ENCODE measurements at regions not wholly inside any gene's neighbourhood (a gene's known extent, or its start where the extent isn't known, plus 50 kb on each side); places are given as distances from the start of the nearest gene placed in this dataset.
A peak's percentile ranks its signal among the peaks of the same experiment; 100 is the strongest.

DNA sequence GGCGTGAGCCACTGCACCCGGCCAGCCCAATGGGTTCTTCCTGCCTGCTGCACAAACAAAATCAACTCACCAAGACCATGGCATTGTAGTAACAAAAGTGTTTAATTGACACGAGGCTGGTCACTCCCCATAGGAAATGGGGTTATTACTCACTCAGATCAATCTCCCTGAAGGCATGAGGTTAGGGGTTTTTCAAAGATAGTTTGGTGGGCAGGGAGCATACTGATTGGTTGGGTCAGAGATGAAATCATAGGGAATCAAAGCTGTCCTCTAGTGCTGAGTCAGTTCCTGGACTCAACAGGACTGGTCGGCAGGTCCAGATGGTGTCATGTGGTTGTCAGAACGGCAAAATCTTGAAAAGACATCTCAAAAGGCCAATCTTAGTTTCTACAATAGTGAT is 122.1 kb downstream of the TMEM17 start:
- Histone ChIP-seq H3K4me1 (ENCODE audit: insufficient read depth, low read length) (no peaks in the 10 kb centered on the region), H3K79me2 (ENCODE audit: insufficient read depth, low read length) (no peaks in the 10 kb centered on the region), H4K20me1 (ENCODE audit: insufficient read depth, low read length) (no peaks in the 10 kb centered on the region), H3K9me3 (ENCODE audit: low read depth, low read length) (no peaks in the 10 kb centered on the region), H2AFZ (ENCODE audit: low read length) (no peak overlapping the region), H3K27ac (ENCODE audit: low read depth, low read length) (no peak overlapping the region), H3K4me3 (ENCODE audit: insufficient read depth, low read length) (no peak overlapping the region), H3K27me3 (ENCODE audit: insufficient read depth, low read length) (no peaks in the 10 kb centered on the region), H3K36me3 (ENCODE audit: insufficient read depth, low read length) (no peaks in the 10 kb centered on the region), H3K4me2 (ENCODE audit: insufficient read depth, low read length) (no peak overlapping the region)
- DNase-seq (ENCODE audit: insufficient read length, low spot score, missing footprints) = peak; percentile 26
- TF ChIP-seq, protein P1, sequence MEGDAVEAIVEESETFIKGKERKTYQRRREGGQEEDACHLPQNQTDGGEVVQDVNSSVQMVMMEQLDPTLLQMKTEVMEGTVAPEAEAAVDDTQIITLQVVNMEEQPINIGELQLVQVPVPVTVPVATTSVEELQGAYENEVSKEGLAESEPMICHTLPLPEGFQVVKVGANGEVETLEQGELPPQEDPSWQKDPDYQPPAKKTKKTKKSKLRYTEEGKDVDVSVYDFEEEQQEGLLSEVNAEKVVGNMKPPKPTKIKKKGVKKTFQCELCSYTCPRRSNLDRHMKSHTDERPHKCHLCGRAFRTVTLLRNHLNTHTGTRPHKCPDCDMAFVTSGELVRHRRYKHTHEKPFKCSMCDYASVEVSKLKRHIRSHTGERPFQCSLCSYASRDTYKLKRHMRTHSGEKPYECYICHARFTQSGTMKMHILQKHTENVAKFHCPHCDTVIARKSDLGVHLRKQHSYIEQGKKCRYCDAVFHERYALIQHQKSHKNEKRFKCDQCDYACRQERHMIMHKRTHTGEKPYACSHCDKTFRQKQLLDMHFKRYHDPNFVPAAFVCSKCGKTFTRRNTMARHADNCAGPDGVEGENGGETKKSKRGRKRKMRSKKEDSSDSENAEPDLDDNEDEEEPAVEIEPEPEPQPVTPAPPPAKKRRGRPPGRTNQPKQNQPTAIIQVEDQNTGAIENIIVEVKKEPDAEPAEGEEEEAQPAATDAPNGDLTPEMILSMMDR (IDR thresholded peaks at IDR 0.05; ENCODE audit: extremely low read depth, low read depth, low read length) = no peak

DNA sequence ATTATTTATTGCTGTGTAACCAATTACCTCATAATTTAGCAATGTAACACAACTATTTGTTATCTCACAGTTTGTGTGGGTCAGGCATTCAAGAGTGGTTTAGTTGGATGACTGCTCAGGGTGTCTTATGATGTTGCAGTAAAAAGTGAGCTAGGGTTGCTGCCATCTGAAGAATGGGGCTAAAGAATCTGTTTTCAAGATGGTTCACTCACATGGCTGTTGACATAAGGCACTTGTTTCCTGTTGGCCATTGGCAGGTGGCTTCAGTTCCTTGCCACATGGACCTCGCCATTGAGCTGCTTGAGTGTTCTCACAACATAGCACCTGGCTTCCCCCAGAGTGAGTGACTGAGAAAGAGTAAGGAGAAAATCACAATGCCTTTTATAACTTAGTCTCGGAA is 123.2 kb downstream of the TMEM17 start:
- Histone ChIP-seq H3K4me3 (ENCODE audit: insufficient read depth, low read length) (no peak overlapping the region), H4K20me1 (ENCODE audit: insufficient read depth, low read length) (no peaks in the 10 kb centered on the region), H3K4me2 (ENCODE audit: insufficient read depth, low read length) (no peak overlapping the region), H3K27me3 (ENCODE audit: insufficient read depth, low read length) (no peaks in the 10 kb centered on the region), H3K36me3 (ENCODE audit: insufficient read depth, low read length) (no peaks in the 10 kb centered on the region), H3K27ac (ENCODE audit: low read depth, low read length) (no peak overlapping the region), H2AFZ (ENCODE audit: low read length) (no peak overlapping the region), H3K79me2 (ENCODE audit: insufficient read depth, low read length) (no peaks in the 10 kb centered on the region), H3K9me3 (ENCODE audit: low read depth, low read length) (no peaks in the 10 kb centered on the region), H3K4me1 (ENCODE audit: insufficient read depth, low read length) (no peaks in the 10 kb centered on the region)
- TF ChIP-seq, protein P1 (IDR thresholded peaks at IDR 0.05; ENCODE audit: extremely low read depth, low read depth, low read length) = no peak
- DNase-seq (ENCODE audit: insufficient read length, low spot score, missing footprints) = no peak

- Histone ChIP-seq H3K4me2 (ENCODE audit: insufficient read depth, low read length) (no peak overlapping the region), H3K4me3 (ENCODE audit: insufficient read depth, low read length) (no peak overlapping the region), H3K27ac (ENCODE audit: low read depth, low read length) (no peak overlapping the region), H2AFZ (ENCODE audit: low read length) (no peak overlapping the region), H3K36me3 (ENCODE audit: insufficient read depth, low read length) (no peaks in the 10 kb centered on the region), H4K20me1 (ENCODE audit: insufficient read depth, low read length) (no peaks in the 10 kb centered on the region), H3K27me3 (ENCODE audit: insufficient read depth, low read length) (no peaks in the 10 kb centered on the region), H3K79me2 (ENCODE audit: insufficient read depth, low read length) (no peaks in the 10 kb centered on the region), H3K4me1 (ENCODE audit: insufficient read depth, low read length) (no peaks in the 10 kb centered on the region), H3K9me3 (ENCODE audit: low read depth, low read length) (no peaks in the 10 kb centered on the region)
- TF ChIP-seq, protein P1 (IDR thresholded peaks at IDR 0.05; ENCODE audit: extremely low read depth, low read depth, low read length) = no peak
- no peak for DNase-seq (ENCODE audit: insufficient read length, low spot score, missing footprints)
Measured at GRCh38 chr2:62382122-62382521, 123.9 kb downstream of the TMEM17 start.

GRCh38 chr2:62381656-62382055 is 124.3 kb downstream of the TMEM17 start:
- Histone ChIP-seq H3K27ac (ENCODE audit: low read depth, low read length) (no peak overlapping the region), H3K4me2 (ENCODE audit: insufficient read depth, low read length) (no peak overlapping the region), H4K20me1 (ENCODE audit: insufficient read depth, low read length) (no peaks in the 10 kb centered on the region), H3K4me1 (ENCODE audit: insufficient read depth, low read length) (no peaks in the 10 kb centered on the region), H2AFZ (ENCODE audit: low read length) (no peak overlapping the region), H3K9me3 (ENCODE audit: low read depth, low read length) (no peaks in the 10 kb centered on the region), H3K4me3 (ENCODE audit: insufficient read depth, low read length) (no peak overlapping the region), H3K79me2 (ENCODE audit: insufficient read depth, low read length) (no peaks in the 10 kb centered on the region), H3K27me3 (ENCODE audit: insufficient read depth, low read length) (no peaks in the 10 kb centered on the region), H3K36me3 (ENCODE audit: insufficient read depth, low read length) (no peaks in the 10 kb centered on the region)
- TF ChIP-seq, protein P1 (IDR thresholded peaks at IDR 0.05; ENCODE audit: extremely low read depth, low read depth, low read length) = no peak
- DNase-seq (ENCODE audit: insufficient read length, low spot score, missing footprints) = no peak

Data from osteoblast (primary cell).